ENCODE measurements at regions not wholly inside any gene's neighbourhood (a gene's known extent, or its start where the extent isn't known, plus 50 kb on each side); places are given as distances from the start of the nearest gene placed in this dataset.

GRCh38 chr5:166367391-166367790 is 1924.1 kb upstream of the WWC1 start:
- Histone ChIP-seq H3K27me3 (replicated peaks; ENCODE audit: control insufficient read depth, insufficient read depth, low read length) (no peaks in the 10 kb centered on the region), H3K4me3 (replicated peaks; ENCODE audit: low read depth, low read length) (no peak overlapping the region), H3K36me3 (ENCODE audit: control insufficient read depth, insufficient read depth, low read length) (no peaks in the 10 kb centered on the region)
- DNase-seq (ENCODE audit: extremely low read depth, insufficient read length), result no peak
- TF ChIP-seq, protein P1, sequence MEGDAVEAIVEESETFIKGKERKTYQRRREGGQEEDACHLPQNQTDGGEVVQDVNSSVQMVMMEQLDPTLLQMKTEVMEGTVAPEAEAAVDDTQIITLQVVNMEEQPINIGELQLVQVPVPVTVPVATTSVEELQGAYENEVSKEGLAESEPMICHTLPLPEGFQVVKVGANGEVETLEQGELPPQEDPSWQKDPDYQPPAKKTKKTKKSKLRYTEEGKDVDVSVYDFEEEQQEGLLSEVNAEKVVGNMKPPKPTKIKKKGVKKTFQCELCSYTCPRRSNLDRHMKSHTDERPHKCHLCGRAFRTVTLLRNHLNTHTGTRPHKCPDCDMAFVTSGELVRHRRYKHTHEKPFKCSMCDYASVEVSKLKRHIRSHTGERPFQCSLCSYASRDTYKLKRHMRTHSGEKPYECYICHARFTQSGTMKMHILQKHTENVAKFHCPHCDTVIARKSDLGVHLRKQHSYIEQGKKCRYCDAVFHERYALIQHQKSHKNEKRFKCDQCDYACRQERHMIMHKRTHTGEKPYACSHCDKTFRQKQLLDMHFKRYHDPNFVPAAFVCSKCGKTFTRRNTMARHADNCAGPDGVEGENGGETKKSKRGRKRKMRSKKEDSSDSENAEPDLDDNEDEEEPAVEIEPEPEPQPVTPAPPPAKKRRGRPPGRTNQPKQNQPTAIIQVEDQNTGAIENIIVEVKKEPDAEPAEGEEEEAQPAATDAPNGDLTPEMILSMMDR (IDR thresholded peaks at IDR 0.05; ENCODE audit: insufficient read depth, low read length, poor library complexity, severe bottlenecking), result no peak

- Histone ChIP-seq H3K27me3 (replicated peaks; ENCODE audit: control insufficient read depth, insufficient read depth, low read length) (no peaks in the 10 kb centered on the region), H3K36me3 (ENCODE audit: control insufficient read depth, insufficient read depth, low read length) (no peaks in the 10 kb centered on the region), H3K4me3 (replicated peaks; ENCODE audit: low read depth, low read length) (no peak overlapping the region)
- TF ChIP-seq, protein P1 (IDR thresholded peaks at IDR 0.05; ENCODE audit: insufficient read depth, low read length, poor library complexity, severe bottlenecking), result no peak
- no peak for DNase-seq (ENCODE audit: extremely low read depth, insufficient read length)
These were observed 1922.1 kb upstream of the WWC1 start for GRCh38 chr5:166369346-166369745.

GRCh38 chr5:166369807-166370206 is 1921.6 kb upstream of the WWC1 start:
- no peak for DNase-seq (ENCODE audit: extremely low read depth, insufficient read length)

GRCh38 chr5:166370928-166371690 is 1920.3 kb upstream of the WWC1 start:
- no peak for DNase-seq (ENCODE audit: extremely low read depth, insufficient read length)
- H3K27me3 ChIP-seq (replicated peaks; ENCODE audit: control insufficient read depth, insufficient read depth, low read length), result no peaks in the 10 kb centered on the region
- TF ChIP-seq, protein P1 (IDR thresholded peaks at IDR 0.05; ENCODE audit: insufficient read depth, low read length, poor library complexity, severe bottlenecking), result no peak
- no peak overlapping the region for H3K4me3 ChIP-seq (replicated peaks; ENCODE audit: low read depth, low read length)
- H3K36me3 ChIP-seq (ENCODE audit: control insufficient read depth, insufficient read depth, low read length), result no peaks in the 10 kb centered on the region

More at GRCh38 chr5:166369807-166370206, 1921.6 kb upstream of the WWC1 start:
- H3K4me3 ChIP-seq (replicated peaks; ENCODE audit: low read depth, low read length), result no peak overlapping the region
- no peaks in the 10 kb centered on the region for H3K27me3 ChIP-seq (replicated peaks; ENCODE audit: control insufficient read depth, insufficient read depth, low read length)
- TF ChIP-seq, protein P1 (IDR thresholded peaks at IDR 0.05; ENCODE audit: insufficient read depth, low read length, poor library complexity, severe bottlenecking), result no peak
- H3K36me3 ChIP-seq (ENCODE audit: control insufficient read depth, insufficient read depth, low read length), result no peaks in the 10 kb centered on the region

DNA sequence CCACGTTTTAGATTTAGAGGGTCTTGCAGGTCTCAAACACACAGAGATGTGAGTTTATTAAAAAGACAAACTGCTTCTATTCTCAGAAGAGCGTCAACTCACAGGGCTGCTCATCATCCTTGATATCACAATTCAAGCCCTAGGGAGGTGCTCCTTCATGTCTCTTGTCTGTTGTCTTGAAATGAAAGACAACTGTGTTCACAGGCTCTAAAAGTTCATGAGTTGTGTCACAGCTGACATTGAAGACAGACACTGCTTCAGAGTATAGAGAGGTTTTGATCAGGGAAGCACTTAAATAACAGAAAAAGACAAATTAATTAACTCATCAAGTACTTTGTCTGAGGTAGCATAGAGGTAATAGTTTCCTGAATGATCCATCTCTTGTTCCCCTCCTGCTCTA is 1917.6 kb upstream of the WWC1 start:
- Histone ChIP-seq H3K36me3 (ENCODE audit: control insufficient read depth, insufficient read depth, low read length) (no peaks in the 10 kb centered on the region), H3K4me3 (replicated peaks; ENCODE audit: low read depth, low read length) (no peak overlapping the region), H3K27me3 (replicated peaks; ENCODE audit: control insufficient read depth, insufficient read depth, low read length) (no peaks in the 10 kb centered on the region)
- no peak for DNase-seq (ENCODE audit: extremely low read depth, insufficient read length)
- TF ChIP-seq, protein P1 (IDR thresholded peaks at IDR 0.05; ENCODE audit: insufficient read depth, low read length, poor library complexity, severe bottlenecking), result no peak
